Cardiac muscle cell (in vitro differentiated cells and primary cell): ENCODE measurements at regions not wholly inside any gene's neighbourhood (a gene's known extent, or its start where the extent isn't known, plus 50 kb on each side); places are given as distances from the start of the nearest gene placed in this dataset.

Source experiments
- DNase-seq, 2 donors: peaks; one replicate each; pipeline versions ENCODE4 v3.0.0 to v3.0.0-alpha.2; 2010 to 2017; ENCODE audit warnings: low read depth in 1 of 2, low spot score in 1 of 2
- H3K27ac ChIP-seq: fragments of 200-600 bp; sonication (generic); 2 replicates; pipeline ENCODE4 v1.5.1; 2016
- H3K27me3 ChIP-seq: fragments of 200-600 bp; sonication (generic); 2 replicates; pipeline ENCODE4 v1.6.0; 2016; ENCODE audit warnings: control low read depth
- H3K36me3 ChIP-seq: fragments of 200-600 bp; sonication (generic); 2 replicates; pipeline ENCODE4 v1.5.1; 2016; ENCODE audit warnings: control low read depth
- H3K4me1 ChIP-seq: fragments of 200-600 bp; sonication (generic); 2 replicates; pipeline ENCODE4 v1.8.1; 2017; ENCODE audit warnings: low read depth, mild to moderate bottlenecking, mixed run types
- H3K4me3 ChIP-seq: fragments of 200-600 bp; sonication (generic); 2 replicates; pipeline ENCODE4 v1.5.1; 2016; ENCODE audit warnings: mild to moderate bottlenecking
- H3K9me3 ChIP-seq: fragments of 200-600 bp; sonication (generic); 2 replicates; pipeline ENCODE4 v1.5.1; 2017; ENCODE audit warnings: low read depth, mild to moderate bottlenecking, control low read depth
- TF ChIP-seq, protein P1 (sequence below): IDR thresholded peaks from 2 replicates; pipeline ENCODE4 v1.5.1; 2012; ENCODE audit warnings: low read depth, mild to moderate bottlenecking, low read length

DNA sequence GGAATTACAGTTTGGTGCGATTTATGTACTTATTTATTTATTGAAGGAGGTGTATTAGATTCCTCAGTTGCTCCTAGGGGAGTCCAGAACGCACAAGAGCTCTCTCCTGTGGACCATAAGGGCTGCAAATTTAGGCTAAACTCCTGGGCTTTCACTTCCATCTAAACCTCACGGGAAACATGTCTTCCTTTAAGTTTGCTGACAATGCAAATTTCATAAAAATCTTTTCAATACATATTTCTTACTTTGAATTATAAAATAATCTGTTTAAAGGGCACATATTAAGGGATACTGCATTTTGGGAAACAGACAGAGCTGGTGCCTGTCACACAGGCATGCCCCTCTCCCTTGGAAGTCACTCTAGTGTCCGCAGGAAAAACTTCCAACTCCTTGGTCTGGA is 438.0 kb upstream of the CPEB2 start:
- Histone ChIP-seq H3K4me3 (no peak overlapping the region), H3K9me3 (no peaks in the 10 kb centered on the region), H3K27ac (no peak overlapping the region), H3K27me3 (no peaks in the 10 kb centered on the region), H3K36me3 (no peaks in the 10 kb centered on the region), H3K4me1 (no peaks in the 10 kb centered on the region)
- TF ChIP-seq, protein P1, sequence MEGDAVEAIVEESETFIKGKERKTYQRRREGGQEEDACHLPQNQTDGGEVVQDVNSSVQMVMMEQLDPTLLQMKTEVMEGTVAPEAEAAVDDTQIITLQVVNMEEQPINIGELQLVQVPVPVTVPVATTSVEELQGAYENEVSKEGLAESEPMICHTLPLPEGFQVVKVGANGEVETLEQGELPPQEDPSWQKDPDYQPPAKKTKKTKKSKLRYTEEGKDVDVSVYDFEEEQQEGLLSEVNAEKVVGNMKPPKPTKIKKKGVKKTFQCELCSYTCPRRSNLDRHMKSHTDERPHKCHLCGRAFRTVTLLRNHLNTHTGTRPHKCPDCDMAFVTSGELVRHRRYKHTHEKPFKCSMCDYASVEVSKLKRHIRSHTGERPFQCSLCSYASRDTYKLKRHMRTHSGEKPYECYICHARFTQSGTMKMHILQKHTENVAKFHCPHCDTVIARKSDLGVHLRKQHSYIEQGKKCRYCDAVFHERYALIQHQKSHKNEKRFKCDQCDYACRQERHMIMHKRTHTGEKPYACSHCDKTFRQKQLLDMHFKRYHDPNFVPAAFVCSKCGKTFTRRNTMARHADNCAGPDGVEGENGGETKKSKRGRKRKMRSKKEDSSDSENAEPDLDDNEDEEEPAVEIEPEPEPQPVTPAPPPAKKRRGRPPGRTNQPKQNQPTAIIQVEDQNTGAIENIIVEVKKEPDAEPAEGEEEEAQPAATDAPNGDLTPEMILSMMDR: no peak
- no peak for DNase-seq

DNA sequence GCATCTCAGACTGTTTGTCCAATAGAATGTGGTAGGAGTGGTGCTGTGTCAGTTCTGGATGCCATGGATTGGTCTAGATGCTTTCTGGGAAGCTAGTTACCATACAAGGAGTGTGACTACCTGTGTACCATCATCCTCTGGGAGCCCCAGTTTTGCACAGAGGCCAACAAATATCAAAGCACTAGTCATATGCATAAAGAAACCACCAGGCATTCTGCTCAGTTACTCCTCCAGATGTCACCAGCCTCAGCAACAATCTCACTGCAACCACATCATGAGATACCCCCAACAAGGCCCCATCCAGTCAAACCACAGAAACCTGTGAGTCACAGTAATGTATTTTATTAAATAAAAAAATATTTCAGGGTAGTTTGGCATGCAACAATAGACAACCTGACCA is 435.8 kb upstream of the CPEB2 start:
- TF ChIP-seq, protein P1: no peak
- H3K9me3 ChIP-seq: no peaks in the 10 kb centered on the region
- no peaks in the 10 kb centered on the region for H3K36me3 ChIP-seq
- DNase-seq: peak in 1 of 2 donors; percentile 16
- H3K27ac ChIP-seq: no peak overlapping the region
- no peaks in the 10 kb centered on the region for H3K4me1 ChIP-seq
- H3K4me3 ChIP-seq: no peak overlapping the region
- H3K27me3 ChIP-seq: no peaks in the 10 kb centered on the region

DNA sequence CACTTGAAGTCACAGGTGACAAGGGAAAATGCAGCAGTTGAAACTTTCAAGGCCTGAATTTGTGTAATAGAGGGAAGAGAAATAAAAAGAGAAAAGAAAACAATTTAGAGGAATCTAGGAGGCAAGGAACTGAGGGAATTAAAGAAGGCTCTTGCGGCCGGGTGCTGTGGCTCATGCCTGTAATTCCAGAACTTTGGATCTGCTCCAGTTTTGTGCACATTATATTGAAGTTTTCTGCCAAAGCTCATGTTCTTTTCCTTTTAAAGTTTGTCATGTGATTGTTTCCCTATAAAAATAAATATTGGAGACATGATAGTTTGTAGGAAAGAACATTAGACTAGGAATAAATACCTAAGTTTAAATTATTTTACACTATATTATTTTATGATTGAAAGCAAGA is 433.9 kb upstream of the CPEB2 start:
- no peak overlapping the region for H3K27ac ChIP-seq
- TF ChIP-seq, protein P1: no peak
- DNase-seq: peak in 1 of 2 donors; percentile 6
- no peak overlapping the region for H3K4me3 ChIP-seq
- no peaks in the 10 kb centered on the region for H3K9me3 ChIP-seq
- H3K36me3 ChIP-seq: no peaks in the 10 kb centered on the region
- no peaks in the 10 kb centered on the region for H3K27me3 ChIP-seq
- H3K4me1 ChIP-seq: no peaks in the 10 kb centered on the region

DNA sequence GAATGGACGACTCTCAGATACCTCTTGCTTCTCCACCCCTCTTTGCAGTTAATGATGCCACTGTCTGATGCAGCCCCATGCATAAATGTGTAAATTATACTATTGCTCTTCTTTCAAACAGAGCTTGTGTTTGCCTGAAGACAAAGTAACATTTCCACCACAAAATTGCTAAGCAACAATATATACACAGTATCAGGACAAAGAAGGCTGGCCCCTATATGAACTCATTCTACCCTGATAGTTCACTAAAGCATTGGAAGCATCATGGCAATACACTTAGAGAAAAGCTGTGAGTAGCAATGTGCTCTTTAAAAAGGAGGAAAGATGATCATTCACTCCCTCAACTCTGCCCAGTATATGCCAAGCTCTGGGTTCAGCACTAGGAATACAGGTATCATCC is 427.0 kb upstream of the CPEB2 start:
- TF ChIP-seq, protein P1: no peak
- Histone ChIP-seq H3K4me3 (no peak overlapping the region), H3K27ac (no peak overlapping the region), H3K36me3 (no peaks in the 10 kb centered on the region), H3K27me3 (no peaks in the 10 kb centered on the region), H3K9me3 (no peaks in the 10 kb centered on the region), H3K4me1 (peaks cover 8% of the 10 kb centered on the region)
- no peak for DNase-seq

DNA sequence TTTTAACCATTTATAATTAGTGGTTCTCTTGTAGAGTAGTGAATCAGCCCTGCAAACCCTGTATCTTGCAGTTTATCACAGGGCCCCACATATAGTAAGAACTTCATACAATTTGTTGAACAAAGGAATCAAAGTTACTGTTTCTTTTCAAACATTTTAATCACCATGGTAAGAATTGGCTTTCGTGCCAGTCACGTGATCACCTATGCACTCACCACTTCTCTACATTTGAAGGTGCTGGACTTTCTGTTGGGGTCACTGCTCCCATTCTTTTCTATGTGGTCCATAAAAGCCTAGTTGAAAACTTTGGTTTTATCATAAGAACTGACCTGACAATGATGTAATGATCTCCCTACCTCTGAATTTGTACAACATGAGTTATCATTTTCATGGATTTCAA is 426.4 kb upstream of the CPEB2 start:
- no peak for DNase-seq
- H3K27ac ChIP-seq: no peak overlapping the region
- H3K36me3 ChIP-seq: no peaks in the 10 kb centered on the region
- no peak overlapping the region for H3K4me3 ChIP-seq
- no peaks in the 10 kb centered on the region for H3K27me3 ChIP-seq
- TF ChIP-seq, protein P1: no peak
- peaks cover 8% of the 10 kb centered on the region for H3K4me1 ChIP-seq
- no peaks in the 10 kb centered on the region for H3K9me3 ChIP-seq

DNA sequence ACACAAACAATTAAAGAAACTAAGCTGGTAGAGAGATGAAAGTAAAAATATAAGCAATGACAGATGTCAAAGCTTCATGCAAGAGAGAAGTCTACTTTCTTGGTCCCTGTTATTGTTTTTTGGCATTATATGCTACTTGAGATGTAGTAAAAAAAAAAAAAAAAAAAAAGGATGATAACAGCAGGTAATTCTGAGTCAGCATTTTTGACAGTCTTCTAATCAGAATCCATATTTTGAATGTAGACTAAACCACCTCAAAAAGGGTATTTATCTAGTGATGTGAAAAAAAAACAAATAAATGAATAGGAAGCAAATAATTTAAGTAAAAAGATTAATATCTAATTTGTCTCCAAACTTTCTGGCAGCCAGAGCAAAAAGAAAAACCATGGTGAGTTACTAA is 422.2 kb upstream of the CPEB2 start:
- Histone ChIP-seq H3K4me1 (peaks cover 27% of the 10 kb centered on the region), H3K36me3 (no peaks in the 10 kb centered on the region), H3K4me3 (no peak overlapping the region), H3K9me3 (no peaks in the 10 kb centered on the region), H3K27ac (no peak overlapping the region), H3K27me3 (no peaks in the 10 kb centered on the region)
- no peak for DNase-seq
- TF ChIP-seq, protein P1: no peak
